Muscle layer of colon (tissue), 2 donors: ENCODE measurements at regions not wholly inside any gene's neighbourhood (a gene's known extent, or its start where the extent isn't known, plus 50 kb on each side); places are given as distances from the start of the nearest gene placed in this dataset.
A peak's percentile ranks its signal among the peaks of the same experiment; 100 is the strongest.
"Not testable (repeated sequence)": the region's sequence is repeated elsewhere in the genome, so short reads cannot be mapped to it uniquely, and the experiment has no call there.

Experiments used
- H3K27ac ChIP-seq: one replicate; pipeline ENCODE4 v1.7.0; 2013; ENCODE audit warnings: low read depth, mild to moderate bottlenecking, low read length, moderate library complexity
- H3K27me3 ChIP-seq, 2 donors: one replicate each; pipeline ENCODE4 v1.7.0; 2013; ENCODE audit warnings: low read length in 2 of 2, mild to moderate bottlenecking in 2 of 2; ENCODE audit not compliant: insufficient read depth in 2 of 2, control insufficient read depth in 1 of 2
- H3K36me3 ChIP-seq: one replicate; pipeline ENCODE4 v1.7.0; 2013; ENCODE audit warnings: mild to moderate bottlenecking, low read length; ENCODE audit not compliant: insufficient read depth
- H3K4me1 ChIP-seq: one replicate; pipeline ENCODE4 v1.7.0; 2013; ENCODE audit warnings: mild to moderate bottlenecking, low read length; ENCODE audit not compliant: insufficient read depth
- H3K4me3 ChIP-seq, 2 donors: one replicate each; pipeline ENCODE4 v1.7.0; 2013; ENCODE audit warnings: low read length in 2 of 2, low read depth in 1 of 2, mild to moderate bottlenecking in 1 of 2, moderate library complexity in 1 of 2
- H3K9ac ChIP-seq: one replicate; pipeline ENCODE4 v1.7.0; 2013; ENCODE audit warnings: low read length
- H3K9me3 ChIP-seq: one replicate; pipeline ENCODE4 v1.7.0; 2013; ENCODE audit warnings: mild to moderate bottlenecking, low read length
- donor health status: abdominal sarcoma.
- donor health status: Adenocarcinoma of cecum.

DNA sequence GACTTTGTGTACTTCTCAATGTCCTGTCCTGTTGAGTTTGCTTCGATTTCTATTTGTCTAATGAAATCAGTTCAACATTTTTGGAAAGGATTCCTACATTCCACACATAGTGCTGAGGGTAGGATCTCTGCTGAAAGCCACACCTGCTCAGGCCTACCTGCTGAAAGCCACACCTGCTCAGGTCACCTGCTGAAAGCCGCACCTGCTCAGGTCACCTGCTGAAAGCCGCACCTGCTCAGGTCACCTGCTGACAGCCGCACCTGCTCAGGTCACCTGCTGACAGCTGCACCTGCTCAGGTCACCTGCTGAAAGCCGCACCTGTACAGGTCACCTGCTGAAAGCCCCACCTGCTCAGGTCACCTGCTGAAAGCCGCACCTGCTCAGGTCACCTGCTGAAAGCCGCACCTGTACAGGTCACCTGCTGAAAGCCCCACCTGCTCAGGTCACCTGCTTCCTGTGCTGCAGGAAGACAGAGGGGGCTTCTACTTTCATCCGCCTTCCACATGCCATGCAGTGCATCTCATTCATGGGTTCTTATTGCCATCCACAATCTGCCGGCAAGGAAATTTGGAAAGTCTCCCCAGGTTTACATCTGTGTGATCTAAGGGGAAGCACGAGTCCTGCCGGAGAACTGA, 340.3 kb downstream of the THBS2 start:
- not testable (repeated sequence) for H3K27ac ChIP-seq, H3K27me3 ChIP-seq, H3K36me3 ChIP-seq, H3K9me3 ChIP-seq, H3K4me3 ChIP-seq, H3K9ac ChIP-seq
- peaks cover 15% of the 10 kb centered on the region for H3K4me1 ChIP-seq

DNA sequence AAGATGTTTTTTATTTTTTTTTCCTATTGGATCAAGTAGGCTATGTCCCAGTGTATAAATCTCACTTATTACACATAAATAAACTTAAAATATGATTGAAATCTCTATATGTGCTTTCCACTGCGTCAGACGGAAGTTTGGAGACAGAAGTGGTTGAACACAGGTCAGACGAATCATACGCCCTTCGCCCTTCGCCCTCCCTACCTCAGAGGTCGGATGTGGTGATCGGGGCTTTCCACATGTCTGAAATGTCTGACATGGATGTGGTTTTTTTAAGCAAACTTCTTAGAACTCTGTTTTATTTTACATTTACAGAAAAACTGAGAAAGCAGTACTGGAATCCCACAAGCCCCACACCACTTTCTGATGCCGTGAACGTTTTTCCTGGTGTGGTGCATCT, 344.4 kb downstream of the THBS2 start:
- Histone ChIP-seq H3K4me3 (no peak overlapping the region), H3K4me1 (no peaks in the 10 kb centered on the region), H3K27ac (no peak overlapping the region), H3K27me3 (no peaks in the 10 kb centered on the region), H3K36me3 (no peaks in the 10 kb centered on the region), H3K9me3 (no peaks in the 10 kb centered on the region), H3K9ac (no peak overlapping the region)

DNA sequence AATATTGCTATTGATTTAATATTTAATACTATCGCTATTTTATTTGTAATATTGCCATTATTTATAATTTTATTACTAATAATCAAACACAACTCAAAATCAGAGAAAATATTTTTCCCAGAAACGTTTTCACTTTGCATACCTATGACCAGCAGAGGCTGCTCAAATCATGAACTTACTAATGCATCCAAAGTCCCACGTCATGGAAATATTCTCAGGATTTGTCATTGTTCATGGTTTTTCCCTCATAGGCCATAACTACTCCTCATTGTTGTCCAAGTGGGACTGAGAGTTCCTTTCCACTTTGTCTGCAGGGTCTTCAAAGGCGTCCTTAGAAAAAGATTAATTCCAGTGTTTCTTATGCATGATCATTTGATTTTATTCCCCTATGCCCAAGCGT, 344.8 kb downstream of the THBS2 start:
- Histone ChIP-seq H3K27me3 (no peaks in the 10 kb centered on the region), H3K9me3 (no peaks in the 10 kb centered on the region), H3K36me3 (no peaks in the 10 kb centered on the region), H3K9ac (no peak overlapping the region), H3K4me3 (no peak overlapping the region), H3K27ac (no peak overlapping the region), H3K4me1 (no peaks in the 10 kb centered on the region)

GRCh38 chr6:168908166-168908565, 345.5 kb downstream of the THBS2 start:
- Histone ChIP-seq H3K9ac (no peak overlapping the region), H3K9me3 (no peaks in the 10 kb centered on the region), H3K27ac (no peak overlapping the region), H3K36me3 (no peaks in the 10 kb centered on the region), H3K27me3 (no peaks in the 10 kb centered on the region), H3K4me3 (no peak overlapping the region), H3K4me1 (no peaks in the 10 kb centered on the region)

DNA sequence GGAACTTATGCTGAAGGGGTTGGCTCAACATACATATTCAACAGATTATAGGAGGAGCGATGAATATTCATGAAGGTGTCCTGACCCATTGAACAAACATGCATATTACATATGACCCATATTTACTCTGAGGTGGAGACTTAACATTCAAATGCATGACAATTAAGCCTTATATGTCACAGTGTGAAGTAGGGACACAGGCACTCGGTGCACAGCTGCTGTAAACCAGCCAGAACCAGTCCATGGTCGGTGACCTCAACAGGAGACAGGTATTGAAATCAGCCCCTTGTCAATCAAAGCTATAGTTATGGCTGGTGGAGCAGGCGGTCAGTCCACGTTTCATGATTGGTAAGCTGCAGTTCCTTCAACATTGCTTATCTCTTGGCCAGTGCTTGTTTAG, 347.3 kb downstream of the THBS2 start:
- no peaks in the 10 kb centered on the region for H3K36me3 ChIP-seq
- H3K9me3 ChIP-seq = no peaks in the 10 kb centered on the region
- no peaks in the 10 kb centered on the region for H3K27me3 ChIP-seq
- no peak overlapping the region for H3K4me3 ChIP-seq
- no peak overlapping the region for H3K9ac ChIP-seq
- no peak overlapping the region for H3K27ac ChIP-seq
- H3K4me1 ChIP-seq = no peaks in the 10 kb centered on the region

GRCh38 chr6:168905451-168906090, 348.1 kb downstream of the THBS2 start:
- no peaks in the 10 kb centered on the region for H3K27me3 ChIP-seq
- no peaks in the 10 kb centered on the region for H3K36me3 ChIP-seq
- no peaks in the 10 kb centered on the region for H3K4me1 ChIP-seq
- H3K4me3 ChIP-seq = no peak overlapping the region
- no peaks in the 10 kb centered on the region for H3K9me3 ChIP-seq
- H3K9ac ChIP-seq = no peak overlapping the region
- no peak overlapping the region for H3K27ac ChIP-seq

DNA sequence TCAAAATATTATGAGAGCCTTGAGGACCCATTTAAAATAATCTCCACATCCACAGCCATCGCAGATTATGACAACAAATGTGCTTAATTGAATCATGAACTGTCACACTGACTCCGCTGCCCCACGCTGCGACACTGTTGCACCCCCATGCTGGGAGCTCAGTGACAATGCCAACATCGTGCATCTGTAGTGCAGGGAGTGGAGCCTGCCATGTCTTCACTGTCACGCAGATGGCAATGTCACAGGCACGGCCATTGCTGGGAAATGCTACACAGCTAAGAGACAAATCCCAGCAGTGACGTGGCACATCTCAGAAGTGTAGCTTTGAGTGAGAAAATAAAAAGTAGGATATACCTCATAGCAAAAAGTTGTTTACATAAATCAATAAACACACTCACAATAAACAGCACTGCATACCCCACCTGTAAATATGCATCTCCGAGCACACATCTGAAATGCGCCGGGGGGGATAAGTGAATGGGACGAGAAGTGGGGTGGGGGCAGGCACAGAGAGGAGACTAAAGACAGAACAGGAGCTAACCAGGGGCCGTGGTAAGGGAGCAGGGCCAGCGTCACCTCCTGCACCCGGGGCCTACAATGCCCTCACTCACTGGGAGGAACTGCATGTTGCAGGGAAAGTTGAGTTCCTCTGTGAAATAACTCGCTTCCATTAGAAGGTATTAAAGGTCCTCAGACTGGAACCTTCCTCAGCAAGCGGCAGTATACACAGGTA, 349.9 kb downstream of the THBS2 start:
- H3K9ac ChIP-seq = no peak overlapping the region
- H3K27ac ChIP-seq = no peak overlapping the region
- peaks cover 2% of the 10 kb centered on the region for H3K4me1 ChIP-seq
- H3K36me3 ChIP-seq = no peaks in the 10 kb centered on the region
- H3K4me3 ChIP-seq = no peak overlapping the region
- no peaks in the 10 kb centered on the region for H3K27me3 ChIP-seq
- no peaks in the 10 kb centered on the region for H3K9me3 ChIP-seq

- no peaks in the 10 kb centered on the region for H3K36me3 ChIP-seq
- no peak overlapping the region for H3K4me3 ChIP-seq
- no peaks in the 10 kb centered on the region for H3K27me3 ChIP-seq
- no peak overlapping the region for H3K9ac ChIP-seq
- no peaks in the 10 kb centered on the region for H3K9me3 ChIP-seq
- H3K4me1 ChIP-seq = peaks cover 7% of the 10 kb centered on the region
- H3K27ac ChIP-seq = no peak overlapping the region
These were observed 351.6 kb downstream of the THBS2 start for GRCh38 chr6:168902075-168902474.

- Histone ChIP-seq H3K27ac (no peak overlapping the region), H3K9me3 (no peaks in the 10 kb centered on the region), H3K4me3 (no peak overlapping the region), H3K36me3 (no peaks in the 10 kb centered on the region), H3K27me3 (no peaks in the 10 kb centered on the region), H3K4me1 (peaks cover 7% of the 10 kb centered on the region), H3K9ac (no peak overlapping the region)
These were observed 352.6 kb downstream of the THBS2 start for GRCh38 chr6:168901076-168901475.

DNA sequence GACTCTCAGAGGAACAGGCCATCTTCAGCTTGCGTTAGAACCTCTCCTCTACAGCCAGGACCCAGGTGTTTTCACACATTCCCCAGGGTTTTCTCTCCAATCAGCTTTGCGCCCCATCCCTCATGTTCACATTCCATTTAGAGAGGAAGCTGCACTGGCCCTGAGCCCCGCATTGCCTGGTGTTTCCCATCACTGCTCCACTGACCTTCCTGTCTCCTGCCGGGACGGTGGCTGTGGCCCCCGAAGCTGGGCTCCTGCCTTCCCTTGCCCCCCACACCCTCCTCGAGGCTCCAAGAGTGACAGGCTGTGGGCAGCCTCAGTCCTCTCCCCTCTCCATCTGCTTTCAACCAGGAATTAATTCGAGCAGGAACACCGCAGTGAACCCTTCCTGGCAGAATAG, 357.3 kb downstream of the THBS2 start:
- no peak overlapping the region for H3K9ac ChIP-seq
- H3K27ac ChIP-seq = no peak overlapping the region
- H3K9me3 ChIP-seq = no peaks in the 10 kb centered on the region
- H3K36me3 ChIP-seq = no peaks in the 10 kb centered on the region
- peaks cover 14% of the 10 kb centered on the region for H3K4me1 ChIP-seq
- no peaks in the 10 kb centered on the region for H3K27me3 ChIP-seq
- H3K4me3 ChIP-seq = no peak overlapping the region

DNA sequence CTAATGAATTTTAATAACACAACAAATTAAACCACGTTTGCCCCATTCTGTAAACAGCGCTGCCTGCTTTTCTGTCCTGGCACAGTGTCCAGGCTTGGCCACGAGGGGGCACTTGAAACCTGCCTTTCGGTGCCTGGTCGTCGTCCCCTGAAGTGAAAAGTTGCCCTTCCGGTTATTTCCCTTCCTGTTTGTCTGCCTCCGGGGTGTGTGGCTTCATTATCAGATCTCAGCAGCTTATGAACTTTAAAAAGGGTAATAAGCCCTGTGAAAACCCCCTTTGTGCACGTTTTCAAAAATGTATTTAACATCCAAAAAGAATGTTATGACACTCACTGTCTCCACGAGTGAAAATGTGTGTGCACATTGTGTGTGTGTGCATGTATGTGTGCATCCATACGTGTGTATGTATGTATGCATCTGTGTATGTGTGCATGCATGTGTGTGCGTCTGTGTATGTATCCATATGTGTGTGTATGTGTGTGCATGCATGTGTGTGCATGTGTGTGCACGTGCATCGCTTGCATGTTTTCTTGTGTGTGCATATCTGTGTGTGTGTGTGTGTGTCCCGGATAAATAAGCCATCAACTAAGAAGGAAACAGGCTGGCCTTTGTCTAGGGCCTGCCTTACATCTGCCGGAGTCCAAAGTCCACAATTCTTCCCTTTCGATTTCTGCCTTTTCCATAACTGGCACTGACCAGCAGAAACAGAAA, 358.4 kb downstream of the THBS2 start:
- Histone ChIP-seq H3K4me1 (peaks cover 14% of the 10 kb centered on the region), H3K27me3 (no peaks in the 10 kb centered on the region), H3K27ac (no peak overlapping the region), H3K9me3 (no peaks in the 10 kb centered on the region), H3K9ac (no peak overlapping the region), H3K4me3 (peak overlapping the region in 1 of 2 donors; percentile 44), H3K36me3 (no peaks in the 10 kb centered on the region)
